HG03565 (cell line): ENCODE measurements at regions not wholly inside any gene's neighbourhood (a gene's known extent, or its start where the extent isn't known, plus 50 kb on each side); places are given as distances from the start of the nearest gene placed in this dataset.

Source experiments
- ATAC-seq: cut with Tn5 transposase; IDR thresholded peaks from one replicate; pipeline ENCODE4 v1.9.1; 2021; ENCODE audit warnings: mild to moderate bottlenecking, moderate library complexity; ENCODE audit not compliant: unreplicated experiment

DNA sequence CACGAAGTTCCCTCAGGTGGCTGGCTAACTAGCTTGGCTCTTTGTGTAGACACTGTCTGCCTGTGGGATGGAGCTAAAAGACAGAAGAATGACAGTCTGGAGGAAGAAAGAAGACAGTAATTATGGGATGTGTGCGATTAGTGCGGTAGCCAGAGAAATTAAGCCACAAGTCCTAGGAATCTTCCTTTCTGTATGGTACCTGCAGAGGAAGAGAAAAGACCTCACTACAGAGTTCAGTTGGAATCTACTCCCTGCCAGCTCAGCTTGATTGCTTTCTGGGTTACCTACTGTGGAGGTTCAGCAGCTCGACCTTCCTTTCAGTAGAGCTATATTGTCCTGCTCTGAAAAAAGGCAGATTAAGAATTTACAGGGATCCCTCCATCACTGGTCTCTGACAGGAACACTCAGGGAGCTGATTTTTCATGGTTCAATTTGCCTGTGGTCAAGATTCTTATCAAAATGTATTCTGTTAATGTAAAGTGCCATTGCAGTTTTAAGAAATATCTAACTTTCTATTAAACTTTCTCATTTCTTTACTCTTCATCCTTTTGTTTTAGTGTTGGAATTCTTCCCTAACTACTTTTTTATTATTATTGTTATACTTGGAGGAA lies 187.2 kb downstream of the CENPW start:
- ATAC-seq, result no peak

DNA sequence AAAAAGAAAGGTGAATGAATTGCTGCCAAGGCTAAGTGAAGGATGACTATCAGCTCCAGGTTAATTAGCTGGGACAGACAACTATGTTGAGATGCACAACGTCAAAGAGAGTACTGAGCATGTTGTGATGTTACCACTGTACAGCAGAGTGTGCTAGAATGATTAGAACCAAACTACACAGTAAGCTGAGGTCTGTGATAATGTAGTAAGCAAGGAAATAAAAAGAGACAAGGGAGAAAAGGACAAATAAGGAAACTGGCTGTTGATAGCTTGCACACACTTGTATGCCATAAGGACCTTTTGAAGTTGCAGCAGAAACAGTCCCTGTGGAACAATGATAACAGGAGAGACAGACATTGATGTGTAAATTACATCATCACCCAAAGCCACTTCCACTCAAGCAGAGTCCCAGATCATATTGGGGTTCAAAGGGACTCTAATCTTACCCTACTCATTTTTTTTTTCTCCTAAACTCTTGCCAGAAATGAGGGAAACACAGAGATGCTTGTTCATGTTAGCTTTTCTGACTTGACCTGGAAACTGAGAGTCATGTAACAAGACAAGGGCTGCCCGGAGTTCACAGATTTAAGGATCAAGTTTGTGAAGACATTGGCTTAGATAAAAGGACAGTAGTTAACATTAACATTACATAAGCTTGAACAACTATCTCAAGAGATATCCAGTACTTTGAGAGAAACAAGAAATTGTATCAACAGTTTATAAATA lies 189.9 kb downstream of the CENPW start:
- ATAC-seq, result no peak

DNA sequence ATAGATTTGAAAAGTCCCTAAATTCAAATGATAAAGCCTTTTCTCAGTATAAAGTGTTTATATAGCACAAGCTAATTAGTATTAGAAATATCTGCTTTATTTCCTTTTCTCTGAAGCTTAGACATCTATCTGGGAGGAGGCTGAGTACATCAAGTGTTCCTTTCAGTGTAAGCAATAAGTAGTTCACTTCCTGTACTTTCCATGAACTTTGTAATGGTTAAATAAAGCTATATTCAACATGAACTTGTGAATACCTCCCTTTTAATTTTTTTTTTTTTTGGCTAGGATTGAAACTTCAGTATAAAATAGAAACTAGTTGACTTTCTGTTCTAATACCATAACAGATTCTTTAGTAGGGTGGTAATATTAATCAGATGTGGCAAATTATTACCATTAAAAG lies 190.9 kb downstream of the CENPW start:
- ATAC-seq, result no peak

DNA sequence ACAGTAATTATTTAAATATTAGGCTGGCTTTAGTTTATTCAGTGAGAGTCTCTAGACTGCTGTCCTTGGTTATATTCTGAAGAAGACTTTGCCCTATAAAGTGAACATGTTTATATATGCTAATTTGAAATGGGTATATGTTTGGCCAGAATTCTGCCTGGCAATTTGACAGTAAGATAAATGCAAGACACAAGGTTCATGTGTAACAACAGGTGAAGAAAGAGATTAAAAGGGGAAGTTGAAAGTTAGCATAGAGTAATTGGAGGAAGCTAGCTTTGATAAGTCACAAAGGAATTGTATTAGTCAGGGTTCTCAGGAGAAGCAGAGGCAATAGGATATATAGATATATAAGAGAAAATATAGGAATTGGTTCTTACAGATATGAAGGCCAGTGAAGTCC lies 191.4 kb downstream of the CENPW start:
- no peak for ATAC-seq

DNA sequence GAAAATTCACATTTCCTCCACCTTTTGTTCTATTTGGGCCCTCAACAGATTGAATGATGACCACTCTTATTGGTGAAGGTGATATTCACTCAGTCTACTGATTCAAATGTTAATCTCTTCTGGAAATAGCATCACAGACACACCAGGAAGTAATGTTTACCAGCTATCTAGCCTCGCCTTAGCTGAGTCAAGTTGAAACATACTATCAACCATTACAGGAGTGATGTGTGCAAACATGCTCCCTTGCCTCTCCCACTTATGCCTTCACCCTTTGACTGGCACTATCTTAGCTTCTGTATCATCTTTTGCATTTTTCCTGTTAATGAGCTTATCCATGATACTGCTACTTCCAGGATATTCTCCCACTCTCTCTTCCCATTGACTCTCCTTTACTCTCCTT lies 191.9 kb downstream of the CENPW start:
- peak; percentile 61 for ATAC-seq

DNA sequence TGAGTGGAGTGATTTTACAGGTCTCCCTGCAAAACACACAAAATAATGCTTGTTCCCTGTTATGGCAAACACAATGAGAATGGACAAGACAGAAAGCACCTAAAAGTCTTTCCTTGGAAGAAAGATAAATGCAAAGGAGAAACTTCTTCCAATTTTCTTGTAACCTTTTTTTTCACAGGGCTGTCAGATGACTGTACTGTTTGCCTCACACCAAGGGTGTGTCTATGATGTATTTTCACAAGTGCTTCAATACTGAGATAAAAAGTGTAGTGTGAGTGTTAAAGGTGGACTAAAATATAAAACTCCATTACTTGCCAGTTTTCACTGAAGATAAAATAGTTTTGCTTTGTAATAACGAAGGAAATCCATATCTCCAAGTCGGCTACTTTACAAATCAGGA lies 194.5 kb downstream of the CENPW start:
- ATAC-seq, result no peak

DNA sequence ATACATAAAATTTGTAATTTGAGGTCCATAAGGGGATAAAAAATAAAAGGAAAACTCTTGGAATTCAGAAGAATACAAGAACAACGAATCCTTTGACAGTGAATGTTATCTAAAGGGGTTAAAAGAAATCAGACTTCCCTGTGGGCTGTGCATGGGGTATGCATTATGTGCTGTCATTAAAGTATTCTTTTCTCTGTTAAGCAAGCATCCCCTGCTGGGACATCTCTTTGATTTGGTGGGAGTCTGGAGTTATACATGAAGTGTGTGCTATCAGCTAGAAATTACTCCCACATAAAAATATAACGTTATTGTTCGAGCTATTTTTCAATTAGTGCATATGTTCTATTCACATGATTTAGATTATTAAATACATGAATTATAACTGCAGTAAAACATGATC lies 195.2 kb downstream of the CENPW start:
- ATAC-seq, result no peak

DNA sequence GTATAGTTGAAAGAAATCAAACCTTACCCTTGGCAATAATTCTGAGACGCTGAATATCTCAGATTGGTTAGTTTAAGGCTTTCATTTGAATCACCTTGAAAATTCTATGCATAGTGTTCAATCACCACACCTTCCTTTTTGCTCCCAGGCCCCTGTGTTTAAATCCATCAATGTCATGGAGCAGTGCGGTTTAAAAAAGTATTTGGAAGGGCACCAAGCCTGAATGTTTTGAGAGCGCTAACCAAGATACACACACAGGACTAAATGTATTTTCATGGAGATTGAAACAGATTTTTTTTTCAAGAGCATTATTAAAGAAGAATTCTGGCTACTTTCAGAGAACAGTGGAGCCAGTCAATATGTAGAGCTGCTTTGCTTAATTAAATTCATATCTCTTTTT lies 195.7 kb downstream of the CENPW start:
- no peak for ATAC-seq

DNA sequence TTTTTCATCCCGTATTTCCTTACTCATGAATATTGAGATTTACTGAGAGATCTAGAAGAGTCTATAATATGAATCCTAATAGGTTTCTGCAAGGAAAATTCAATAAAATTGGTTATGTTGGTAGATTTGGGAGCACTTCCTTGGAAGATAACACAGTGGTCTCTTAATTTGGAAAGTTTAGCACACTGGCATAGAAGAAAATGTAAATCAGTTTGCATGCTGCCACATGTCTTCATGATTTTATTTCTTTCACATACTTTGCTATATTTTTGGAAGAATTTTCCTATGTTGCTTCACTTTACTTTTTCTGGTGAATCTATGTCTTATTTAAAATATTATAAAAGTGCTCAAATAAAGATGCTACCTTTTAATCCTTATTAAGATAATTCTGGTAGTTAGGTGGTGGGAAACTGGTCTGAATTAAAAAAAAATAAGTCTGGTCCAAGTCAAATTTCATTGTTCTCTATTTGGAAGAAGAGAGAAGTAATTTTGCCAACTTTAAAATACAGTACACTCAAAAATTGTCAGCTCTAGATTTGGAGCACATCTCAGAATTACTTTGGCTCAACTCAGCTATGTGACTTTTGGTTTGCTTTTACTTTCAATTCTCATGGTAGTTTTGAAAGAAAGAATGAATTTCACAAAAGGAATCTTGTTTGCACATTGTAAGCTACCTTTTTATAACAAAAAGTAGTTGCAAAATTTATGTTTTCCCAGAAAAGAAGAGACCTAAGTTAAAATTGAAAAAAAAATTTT lies 197.3 kb downstream of the CENPW start:
- no peak for ATAC-seq

DNA sequence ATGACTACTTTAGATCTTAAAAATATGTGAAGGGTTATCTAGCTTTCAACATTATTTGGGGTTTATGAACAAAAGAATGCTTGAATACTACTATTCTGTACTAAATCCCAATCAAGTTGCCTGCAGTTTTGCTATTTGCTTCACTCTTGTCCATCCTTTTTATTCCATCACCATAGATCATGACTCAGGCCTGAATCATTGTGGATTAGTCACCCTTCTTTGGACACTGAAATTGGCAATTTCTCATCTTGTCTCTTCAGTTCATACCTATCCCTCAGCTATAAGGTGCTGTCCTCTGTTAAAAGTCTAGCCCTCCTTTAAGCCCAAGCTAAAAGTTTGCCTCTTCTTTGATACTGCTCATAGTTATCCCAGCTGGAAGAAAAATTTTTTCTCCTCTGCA lies 199.1 kb downstream of the CENPW start:
- ATAC-seq, result no peak

DNA sequence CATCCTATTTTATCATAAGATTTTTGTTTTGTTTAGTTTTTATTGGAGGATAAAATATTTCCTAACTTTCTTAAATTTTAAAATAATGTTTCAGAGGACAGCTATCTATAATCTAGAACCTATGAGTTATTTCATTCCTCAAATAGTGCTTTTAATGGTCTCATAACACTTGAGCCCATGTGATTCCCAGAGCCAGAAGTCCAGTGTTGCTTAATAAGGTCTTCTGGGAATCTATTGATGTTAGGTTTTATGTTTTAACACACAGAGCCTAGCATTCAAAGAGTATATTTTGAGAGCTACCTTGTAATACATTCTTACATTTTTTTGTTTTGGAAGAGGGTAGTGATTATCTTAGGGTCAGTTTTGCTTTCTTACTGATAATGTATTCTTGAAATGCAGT lies 200.2 kb downstream of the CENPW start:
- ATAC-seq, result no peak

DNA sequence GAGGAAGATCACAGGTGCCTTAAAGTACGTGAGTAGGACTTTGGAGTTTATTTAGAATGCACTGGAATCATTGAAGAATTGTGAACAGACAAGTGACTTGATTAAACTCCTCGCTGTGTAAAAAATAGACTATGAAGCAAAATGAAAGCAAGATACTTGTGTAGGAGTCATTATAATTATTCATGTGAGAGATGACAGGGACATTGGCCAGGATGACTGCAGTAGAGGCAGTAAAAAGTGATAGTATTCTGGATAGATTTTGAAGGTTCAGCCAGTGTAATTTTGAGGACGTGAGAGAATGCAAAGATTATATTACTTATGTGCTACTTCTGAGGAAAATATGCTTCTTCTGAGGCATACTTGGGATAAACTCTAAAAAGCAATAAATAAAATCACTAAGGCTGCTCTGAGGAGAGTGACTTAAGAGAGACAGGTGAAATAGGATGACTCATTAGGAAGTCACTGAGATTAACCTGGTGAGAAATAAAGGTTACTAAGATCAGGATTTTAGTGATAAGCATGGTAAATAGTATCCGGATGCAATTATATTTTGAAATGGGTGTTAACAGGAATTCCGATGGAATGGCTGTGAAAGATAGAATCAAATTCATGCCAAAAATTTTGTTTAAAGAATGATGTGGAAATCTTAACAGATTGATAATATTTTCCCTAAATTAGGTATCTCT lies 202.0 kb downstream of the CENPW start:
- no peak for ATAC-seq

DNA sequence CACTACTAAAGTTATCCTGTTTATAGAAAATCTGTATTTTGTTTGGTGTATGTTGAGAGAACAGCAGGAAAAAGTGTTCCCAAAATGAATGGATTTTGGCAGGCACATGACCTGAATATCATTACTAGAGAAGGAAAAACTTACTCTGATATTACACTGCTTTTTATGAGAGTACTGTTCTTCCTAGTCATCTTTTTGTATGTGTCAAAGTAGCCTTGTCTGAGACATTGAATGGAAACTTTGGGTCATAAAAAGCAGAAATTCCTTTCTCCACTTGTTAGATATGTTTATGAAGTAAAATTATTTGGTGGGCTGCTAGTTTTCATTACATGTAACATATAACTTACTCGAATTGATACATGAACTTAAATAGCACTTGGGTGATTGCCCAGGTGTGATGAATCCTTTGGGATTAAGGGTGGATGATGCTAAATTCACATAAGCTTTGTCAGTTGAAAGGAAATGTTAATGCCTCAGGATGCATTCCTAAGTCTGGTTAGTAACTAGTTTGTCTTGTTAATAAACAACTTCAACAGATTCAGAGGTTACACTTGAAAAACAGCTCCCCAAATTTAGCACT lies 206.7 kb downstream of the CENPW start:
- ATAC-seq, result no peak

DNA sequence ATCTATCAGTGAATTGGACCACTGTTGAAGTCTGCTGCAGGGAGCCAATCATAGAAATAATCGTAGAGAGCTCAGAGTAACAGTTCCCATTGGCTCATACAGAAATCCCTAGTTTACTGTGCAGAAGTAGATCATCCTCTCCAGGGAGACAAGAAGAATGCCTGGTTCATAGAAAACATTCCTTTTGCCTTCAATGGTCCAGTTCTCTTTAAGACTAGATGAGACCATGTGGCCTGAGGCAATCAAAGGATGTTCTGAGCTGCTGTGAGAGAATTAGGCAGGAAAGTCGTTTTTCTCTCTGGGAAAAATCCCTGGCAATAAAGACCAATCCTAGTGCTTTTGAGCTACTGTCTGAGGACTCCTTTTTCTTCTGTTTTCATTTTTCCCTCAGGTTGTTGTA lies 208.4 kb downstream of the CENPW start:
- no peak for ATAC-seq

DNA sequence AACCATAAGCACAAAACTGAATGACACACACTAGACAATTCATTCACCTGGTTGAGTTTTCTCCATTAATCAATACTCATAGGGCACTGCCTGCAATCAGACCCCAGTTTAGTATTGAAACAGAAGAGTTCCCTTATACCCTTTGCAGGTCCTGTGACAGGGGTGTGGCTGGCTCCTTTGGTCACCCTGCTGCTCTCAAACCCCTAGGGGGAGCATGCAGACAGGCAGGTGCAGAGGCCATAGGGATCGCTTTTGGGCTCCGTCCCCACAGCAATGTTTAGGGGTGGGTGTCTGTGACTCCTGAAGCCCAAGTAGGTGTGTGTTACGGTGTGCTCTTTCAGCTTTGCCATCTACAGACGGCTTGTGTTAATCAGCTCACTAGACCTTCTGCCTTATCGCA lies 210.4 kb downstream of the CENPW start:
- ATAC-seq, result no peak

DNA sequence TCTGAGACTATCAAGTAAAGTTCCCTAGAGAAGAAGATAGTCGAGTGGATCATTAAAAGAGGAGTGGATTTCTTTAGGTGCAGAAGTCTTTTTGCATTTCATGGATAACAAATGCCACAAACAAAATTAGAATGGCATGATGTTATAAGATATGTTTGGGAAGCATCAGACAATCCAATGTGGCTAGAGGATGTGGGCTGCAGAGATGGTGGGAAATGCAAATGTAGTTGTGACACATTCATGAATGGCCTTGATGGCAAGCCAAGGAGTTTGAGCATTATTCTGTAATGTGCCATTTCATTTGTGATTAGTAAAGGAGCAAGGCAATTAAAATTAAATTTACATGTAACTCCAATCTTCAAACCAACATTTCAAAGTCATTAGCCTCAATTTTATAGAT lies 211.9 kb downstream of the CENPW start:
- no peak for ATAC-seq

DNA sequence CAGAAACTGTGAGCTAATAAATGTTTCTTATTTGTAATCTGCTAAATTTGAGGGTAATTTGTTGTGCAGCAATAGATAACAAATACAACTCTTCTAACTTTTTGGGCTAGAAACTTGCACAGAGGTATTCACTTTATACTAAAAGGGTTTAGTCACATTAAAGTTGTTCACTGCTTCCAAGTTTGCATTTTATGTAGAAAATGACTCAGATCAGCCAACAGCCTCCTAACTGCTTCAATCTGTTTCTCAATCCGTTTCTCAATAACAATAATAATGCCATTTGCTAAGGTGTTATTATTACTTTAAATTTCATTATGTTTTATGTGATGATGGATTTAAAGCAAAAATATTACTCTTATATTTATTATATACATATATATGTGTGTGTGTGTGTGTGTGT lies 213.9 kb downstream of the CENPW start:
- ATAC-seq, result no peak

DNA sequence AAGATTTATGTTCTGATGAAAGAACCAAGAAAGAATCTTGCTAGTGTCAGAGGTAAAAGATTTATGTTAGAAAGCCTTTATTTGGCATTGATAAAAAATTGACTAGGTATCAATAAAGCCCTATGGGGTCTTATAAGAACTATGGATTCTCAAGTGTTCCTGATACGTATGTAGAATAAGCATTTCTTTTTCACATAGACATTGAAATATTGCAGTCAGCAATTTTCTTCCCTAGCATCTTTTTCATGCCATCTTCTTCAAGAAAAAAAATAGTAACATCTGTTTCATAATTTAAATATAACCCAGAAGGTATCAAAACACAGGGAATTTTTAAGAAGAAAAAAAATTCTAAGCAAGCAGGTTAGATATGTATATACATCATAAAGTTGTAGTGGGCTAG lies 230.6 kb downstream of the CENPW start:
- ATAC-seq, result no peak

DNA sequence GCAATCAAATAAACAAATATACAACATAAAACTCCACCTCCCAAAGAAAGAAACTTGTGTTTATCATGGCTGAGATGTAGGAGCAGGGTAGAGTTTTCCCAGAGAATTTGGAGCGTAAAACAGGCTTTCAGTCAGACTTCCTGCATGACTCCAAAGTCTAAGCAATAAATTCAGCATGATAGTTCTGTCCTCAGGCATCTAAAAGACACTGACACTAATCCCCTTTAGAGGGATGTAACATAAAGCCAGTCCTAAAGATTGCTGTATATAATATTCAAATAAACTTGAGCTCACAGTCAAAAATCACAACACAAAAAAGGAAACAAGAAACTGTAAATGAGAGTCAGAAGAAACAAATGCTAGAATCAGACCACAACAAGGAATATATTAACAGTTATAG lies 234.4 kb downstream of the CENPW start:
- no peak for ATAC-seq

DNA sequence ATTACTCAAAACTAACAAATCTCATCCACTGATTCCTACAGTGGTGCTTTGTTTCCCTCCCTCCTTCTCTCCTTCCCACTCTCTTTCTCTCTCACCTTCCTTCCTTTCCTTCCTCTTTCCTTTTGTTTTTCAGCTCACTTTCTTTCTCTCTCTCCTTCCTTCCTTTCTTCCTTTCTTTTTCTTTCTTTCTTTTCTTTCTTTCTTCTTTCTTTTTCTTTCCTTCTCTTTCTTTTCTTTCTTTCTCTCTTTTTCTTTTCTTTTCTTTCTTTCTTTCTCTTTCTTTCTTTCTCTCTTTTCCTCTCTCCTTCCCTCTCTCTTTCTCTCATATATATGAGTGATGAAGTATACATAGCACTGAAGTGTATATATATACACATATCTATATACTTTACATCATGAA lies 241.4 kb downstream of the CENPW start:
- ATAC-seq, result no peak

DNA sequence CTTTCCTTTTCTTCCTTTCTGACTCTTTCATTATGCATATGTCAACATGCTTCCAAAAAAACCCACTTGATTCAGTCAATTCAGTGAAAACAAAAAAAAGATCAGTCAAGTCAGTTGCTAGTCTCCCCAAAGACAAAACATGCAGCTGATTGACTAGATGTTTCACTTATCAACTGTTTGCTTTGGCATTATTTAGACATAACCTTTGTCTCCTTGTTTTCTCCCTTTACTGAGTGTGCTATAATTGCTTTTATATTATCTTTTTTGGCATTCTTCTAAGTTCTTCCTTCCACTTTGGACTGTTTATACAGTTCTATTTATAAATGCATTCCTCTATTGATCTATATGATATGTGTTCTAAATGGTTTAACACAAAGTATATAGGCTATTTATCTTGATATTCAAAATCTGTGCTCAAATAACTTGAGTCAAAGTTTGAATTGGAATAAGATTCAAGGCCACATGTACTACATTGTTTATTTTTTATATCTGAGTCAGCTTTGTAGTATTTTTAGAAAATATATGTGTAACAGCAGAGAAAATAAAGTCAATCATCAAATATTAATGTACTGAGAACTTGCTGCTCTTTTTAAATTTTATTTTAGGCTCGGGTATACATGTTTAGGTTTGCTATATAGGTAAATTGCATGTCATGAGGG lies 260.5 kb downstream of the CENPW start:
- no peak for ATAC-seq
